ENCODE measurements at regions not wholly inside any gene's neighbourhood (a gene's known extent, or its start where the extent isn't known, plus 50 kb on each side); places are given as distances from the start of the nearest gene placed in this dataset.
"Not testable (repeated sequence)": the region's sequence is repeated elsewhere in the genome, so short reads cannot be mapped to it uniquely, and the experiment has no call there.

GRCh38 chr2:215787565-215788178, 225.7 kb downstream of the MREG start:
- H3K27ac ChIP-seq = no peak overlapping the region
- TF ChIP-seq CTCF (conservative IDR thresholded peaks at IDR 0.05; ENCODE audit: low read depth) = no peak
- CTCF ChIA-PET = no interaction called here
- POLR2A ChIA-PET (ENCODE audit: low non-redundant PET) = no interaction called here
- DNase-seq (ENCODE audit: low spot score) = no peak

- no peak for TF ChIP-seq CTCF (conservative IDR thresholded peaks at IDR 0.05; ENCODE audit: low read depth)
- CTCF ChIA-PET = interaction anchor here (0.6 to 0.8 kb wide), 2 partner anchors 10 to 991 kb away, joined by 3 to 5 read pairs; no protein-coding TSS in a partner anchor
- POLR2A ChIA-PET (ENCODE audit: low non-redundant PET) = no interaction called here
- no peak overlapping the region for H3K27ac ChIP-seq
- DNase-seq (ENCODE audit: low spot score) = no peak
Observed at GRCh38 chr2:215787025-215787424, 226.3 kb downstream of the MREG start.

GRCh38 chr2:215784371-215784783, 229.0 kb downstream of the MREG start:
- no peak overlapping the region for H3K27ac ChIP-seq
- ChIA-PET CTCF (interaction anchor here (0.6 kb wide), 1 partner anchor 22 kb away, joined by 4 read pairs; no protein-coding TSS in a partner anchor), POLR2A (ENCODE audit: low non-redundant PET) (no interaction called here)
- DNase-seq (ENCODE audit: low spot score) = no peak
- no peak for TF ChIP-seq CTCF (conservative IDR thresholded peaks at IDR 0.05; ENCODE audit: low read depth)

- H3K27ac ChIP-seq; DNase-seq (ENCODE audit: low spot score); POLR2A ChIA-PET (ENCODE audit: low non-redundant PET): not testable (repeated sequence)
- CTCF ChIA-PET = interaction anchor here (0.7 kb wide), 1 partner anchor 11 kb away, joined by 8 read pairs; no protein-coding TSS in a partner anchor
Observed at GRCh38 chr2:215783640-215784039, 229.7 kb downstream of the MREG start.

GRCh38 chr2:215782965-215783364, 230.4 kb downstream of the MREG start:
- DNase-seq (ENCODE audit: low spot score) = no peak
- TF ChIP-seq CTCF (conservative IDR thresholded peaks at IDR 0.05; ENCODE audit: low read depth) = no peak
- POLR2A ChIA-PET (ENCODE audit: low non-redundant PET) = no interaction called here
- no peak overlapping the region for H3K27ac ChIP-seq
- CTCF ChIA-PET = interaction anchor here (0.6 kb wide), 1 partner anchor 328 kb away, joined by 3 read pairs; no protein-coding TSS in a partner anchor

- CTCF ChIA-PET = interaction anchor here (0.6 kb wide), 1 partner anchor 327 kb away, joined by 3 read pairs; no protein-coding TSS in a partner anchor
- no peak for TF ChIP-seq CTCF (conservative IDR thresholded peaks at IDR 0.05; ENCODE audit: low read depth)
- DNase-seq (ENCODE audit: low spot score) = no peak
- POLR2A ChIA-PET (ENCODE audit: low non-redundant PET) = no interaction called here
- H3K27ac ChIP-seq = no peak overlapping the region
Observed at GRCh38 chr2:215782295-215782694, 231.1 kb downstream of the MREG start.

GRCh38 chr2:215780907-215781685, 232.3 kb downstream of the MREG start:
- no peak for DNase-seq (ENCODE audit: low spot score)
- CTCF ChIA-PET = no interaction called here
- H3K27ac ChIP-seq = no peak overlapping the region
- POLR2A ChIA-PET (ENCODE audit: low non-redundant PET) = no interaction called here
- TF ChIP-seq CTCF (conservative IDR thresholded peaks at IDR 0.05; ENCODE audit: low read depth) = no peak
